Hepatocyte (in vitro differentiated cells): ENCODE measurements at regions not wholly inside any gene's neighbourhood (a gene's known extent, or its start where the extent isn't known, plus 50 kb on each side); places are given as distances from the start of the nearest gene placed in this dataset.

Experiments
- DNase-seq: peaks from one replicate; pipeline ENCODE4 v3.0.0-alpha.2; 2016; ENCODE audit warnings: low spot score
- H2AFZ ChIP-seq: fragments of 200-600 bp; sonication (generic); 2 replicates; pipeline ENCODE4 v1.6.0; 2016; ENCODE audit warnings: antibody characterized with exemption, mild to moderate bottlenecking
- H3K27ac ChIP-seq: fragments of 200-600 bp; sonication (generic); 2 replicates; pipeline ENCODE4 v1.5.1; 2016; ENCODE audit warnings: mild to moderate bottlenecking
- H3K27me3 ChIP-seq: fragments of 200-600 bp; sonication (generic); 2 replicates; pipeline ENCODE4 v1.6.1; 2016
- H3K36me3 ChIP-seq: fragments of 200-600 bp; sonication (generic); replicated peaks from 2 replicates; pipeline ENCODE4 v1.5.1; 2016; ENCODE audit warnings: low read depth; ENCODE audit not compliant: insufficient read depth
- H3K4me1 ChIP-seq: fragments of 200-600 bp; sonication (generic); 2 replicates; pipeline ENCODE4 v1.5.1; 2016; ENCODE audit warnings: mild to moderate bottlenecking, moderate library complexity; ENCODE audit not compliant: insufficient read depth
- H3K4me2 ChIP-seq: fragments of 200-600 bp; sonication (generic); 2 replicates; pipeline ENCODE4 v1.6.0; 2016
- H3K4me3 ChIP-seq: fragments of 200-600 bp; sonication (generic); 2 replicates; pipeline ENCODE4 v1.5.1; 2016; ENCODE audit warnings: mild to moderate bottlenecking
- H3K79me2 ChIP-seq: fragments of 200-600 bp; sonication (generic); 2 replicates; pipeline ENCODE4 v1.6.0; 2017; ENCODE audit warnings: mild to moderate bottlenecking
- H3K9me2 ChIP-seq: fragments of 200-600 bp; sonication (generic); replicated peaks from 2 replicates; pipeline ENCODE4 v1.6.0; 2017; ENCODE audit warnings: mild to moderate bottlenecking; ENCODE audit not compliant: insufficient read depth
- H3K9me3 ChIP-seq: fragments of 200-600 bp; sonication (generic); 2 replicates; pipeline ENCODE4 v1.5.1; 2016; ENCODE audit warnings: low read depth, mild to moderate bottlenecking
- H4K20me1 ChIP-seq: fragments of 200-600 bp; sonication (generic); 2 replicates; pipeline ENCODE4 v1.6.0; 2016; ENCODE audit warnings: mild to moderate bottlenecking; ENCODE audit not compliant: insufficient read depth, poor library complexity, severe bottlenecking
- CTCF ChIP-seq: fragments of 200-600 bp; sonication (generic); IDR thresholded peaks from 2 replicates; pipeline ENCODE4 v1.5.1; 2016; ENCODE audit warnings: antibody characterized with exemption, mild to moderate bottlenecking; ENCODE audit not compliant: poor library complexity
- EZH2 ChIP-seq: fragments of 200-600 bp; sonication (generic); IDR thresholded peaks from 2 replicates; pipeline ENCODE4 v1.6.1; 2016; ENCODE audit warnings: antibody characterized with exemption, mild to moderate bottlenecking, borderline replicate concordance
- EZH2phosphoT487 ChIP-seq: fragments of 200-600 bp; sonication (generic); IDR thresholded peaks from one replicate; pipeline ENCODE4 v1.6.1; 2018; ENCODE audit warnings: antibody characterized with exemption, mild to moderate bottlenecking, low read depth, moderate library complexity; ENCODE audit not compliant: unreplicated experiment, severe bottlenecking
- WGBS: methylation state at CpG from one replicate; pipeline ENCODE4 v1.1.6; 2016; ENCODE audit warnings: low lambda C conversion rate; ENCODE audit errors: missing lambda C conversion rate; 5-methylcytosine and 5-hydroxymethylcytosine counted together

- H3K27ac ChIP-seq = peak overlapping the region; percentile 15
- no peaks in the 10 kb centered on the region for H3K79me2 ChIP-seq
- no peak overlapping the region for H2AFZ ChIP-seq
- H3K36me3 ChIP-seq = no peaks in the 10 kb centered on the region
- no peaks in the 10 kb centered on the region for H3K27me3 ChIP-seq
- H3K9me2 ChIP-seq = no peaks in the 10 kb centered on the region
- H4K20me1 ChIP-seq = no peaks in the 10 kb centered on the region
- H3K4me1 ChIP-seq = no peaks in the 10 kb centered on the region
- TF ChIP-seq EZH2 (no peak), CTCF (no peak), EZH2phosphoT487 (no peak)
- DNase-seq = no peak
- no peaks in the 10 kb centered on the region for H3K9me3 ChIP-seq
- H3K4me3 ChIP-seq = no peak overlapping the region
- 53% methylated on average over 1 of the region's 1 CpG for WGBS
- H3K4me2 ChIP-seq = no peak overlapping the region
Measured at GRCh38 chr21:16911166-16911607, 601.7 kb upstream of the CXADR start.

GRCh38 chr21:16912075-16912474 lies 600.8 kb upstream of the CXADR start:
- H3K9me3 ChIP-seq = no peaks in the 10 kb centered on the region
- H3K27me3 ChIP-seq = no peaks in the 10 kb centered on the region
- H3K27ac ChIP-seq = peak overlapping the region; percentile 15
- no peak overlapping the region for H3K4me2 ChIP-seq
- no peaks in the 10 kb centered on the region for H3K4me1 ChIP-seq
- H2AFZ ChIP-seq = no peak overlapping the region
- H3K4me3 ChIP-seq = no peak overlapping the region
- no peaks in the 10 kb centered on the region for H3K79me2 ChIP-seq
- TF ChIP-seq EZH2 (no peak), CTCF (no peak), EZH2phosphoT487 (no peak)
- no peaks in the 10 kb centered on the region for H3K9me2 ChIP-seq
- no peaks in the 10 kb centered on the region for H3K36me3 ChIP-seq
- no peaks in the 10 kb centered on the region for H4K20me1 ChIP-seq
- WGBS = 23% methylated on average over 2 of the region's 2 CpGs
- no peak for DNase-seq

GRCh38 chr21:16913010-16913409 lies 599.8 kb upstream of the CXADR start:
- Histone ChIP-seq H3K9me3 (no peaks in the 10 kb centered on the region), H2AFZ (no peak overlapping the region), H3K27me3 (no peaks in the 10 kb centered on the region), H3K79me2 (no peaks in the 10 kb centered on the region), H3K4me1 (no peaks in the 10 kb centered on the region), H4K20me1 (no peaks in the 10 kb centered on the region), H3K9me2 (no peaks in the 10 kb centered on the region), H3K4me3 (no peak overlapping the region), H3K36me3 (no peaks in the 10 kb centered on the region), H3K4me2 (no peak overlapping the region), H3K27ac (no peak overlapping the region)
- no peak for DNase-seq
- TF ChIP-seq EZH2 (no peak), EZH2phosphoT487 (no peak), CTCF (no peak)
- 77% methylated on average over 3 of the region's 3 CpGs for WGBS

GRCh38 chr21:16928439-16928838 lies 584.4 kb upstream of the CXADR start:
- Histone ChIP-seq H4K20me1 (no peaks in the 10 kb centered on the region), H2AFZ (no peak overlapping the region), H3K79me2 (no peaks in the 10 kb centered on the region), H3K4me3 (no peak overlapping the region), H3K27me3 (no peaks in the 10 kb centered on the region), H3K4me1 (no peaks in the 10 kb centered on the region), H3K36me3 (no peaks in the 10 kb centered on the region), H3K9me2 (no peaks in the 10 kb centered on the region), H3K9me3 (no peaks in the 10 kb centered on the region), H3K4me2 (no peak overlapping the region), H3K27ac (no peak overlapping the region)
- 0% methylated on average over 1 of the region's 1 CpG for WGBS
- DNase-seq = no peak
- TF ChIP-seq CTCF = no peak
- no peak for TF ChIP-seq EZH2phosphoT487
- TF ChIP-seq EZH2 = no peak
